NCI-H526 (cell line): ENCODE measurements at regions not wholly inside any gene's neighbourhood (a gene's known extent, or its start where the extent isn't known, plus 50 kb on each side); places are given as distances from the start of the nearest gene placed in this dataset.
"Not testable (repeated sequence)": the region's sequence is repeated elsewhere in the genome, so short reads cannot be mapped to it uniquely, and the experiment has no call there.

ENCODE experiments used
- DNase-seq, 2 experiments: peaks; one replicate each; lab custom pipeline; 2025; lab: John Stamatoyannopoulos, UW

GRCh38 chrX:64580605-64581004 lies 185.4 kb upstream of the MTMR8 start:
- no peak for DNase-seq

- DNase-seq = no peak
Measured at GRCh38 chrX:64580035-64580434, 184.8 kb upstream of the MTMR8 start.

DNA sequence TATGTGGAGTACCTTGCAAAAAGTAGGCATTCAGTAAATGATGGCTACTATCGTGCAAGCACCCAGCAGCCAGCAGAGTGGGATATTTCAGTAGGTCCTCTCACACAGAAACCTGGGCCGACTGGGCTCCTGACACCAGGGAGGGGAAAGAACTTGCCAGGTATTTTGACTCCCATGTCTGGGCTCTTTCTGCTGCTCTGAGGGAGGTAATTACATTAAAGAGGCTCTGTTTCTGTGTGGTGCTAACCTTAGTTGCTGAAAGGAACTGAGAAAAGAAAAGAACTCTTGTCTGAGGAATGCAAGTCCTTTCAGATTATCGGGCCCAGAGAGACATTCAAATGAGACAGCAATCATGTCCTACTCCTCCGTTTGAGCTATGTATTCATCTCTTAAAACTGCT lies 175.8 kb upstream of the MTMR8 start:
- no peak for DNase-seq

DNA sequence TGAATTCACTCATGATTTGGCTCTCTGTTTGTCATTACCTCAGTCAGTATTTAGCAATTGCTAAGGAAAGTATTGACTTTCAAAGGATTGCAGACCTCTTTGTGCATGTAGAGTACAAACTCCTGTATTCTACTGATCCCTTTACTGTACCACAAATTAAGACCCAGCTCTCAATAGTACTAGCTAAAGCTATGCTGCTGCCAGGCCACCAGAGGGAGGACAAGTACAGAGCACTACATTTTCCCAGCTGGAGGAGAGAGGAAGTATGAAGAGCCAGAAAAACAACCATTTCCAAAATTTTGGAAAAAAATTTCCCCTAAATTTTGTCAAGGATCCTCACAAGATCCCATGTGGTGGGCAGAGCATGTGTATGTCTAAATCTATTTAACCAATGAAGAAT lies 175.0 kb upstream of the MTMR8 start:
- DNase-seq = peak in 1 of 2 experiments; percentile 1

GRCh38 chrX:64565348-64565747 lies 170.1 kb upstream of the MTMR8 start:
- not testable (repeated sequence) for DNase-seq

- not testable (repeated sequence) for DNase-seq
Measured at GRCh38 chrX:64549236-64549635, 154.0 kb upstream of the MTMR8 start.

- DNase-seq = no peak
Measured at GRCh38 chrX:64536736-64537135, 141.5 kb upstream of the MTMR8 start.
